DND-41 (cell line): ENCODE measurements at regions not wholly inside any gene's neighbourhood (a gene's known extent, or its start where the extent isn't known, plus 50 kb on each side); places are given as distances from the start of the nearest gene placed in this dataset.

Experiments
- ATAC-seq: fragments of 200-7000 bp; cut with Tn5 transposase; 3 replicates; pipeline ENCODE4 v1.9.1; 2021; ENCODE audit warnings: low read depth; ENCODE audit not compliant: insufficient read depth
- DNase-seq: peaks from one replicate; pipeline ENCODE4 v3.0.0-alpha.2; 2020
- H2AFZ ChIP-seq: 2 replicates; pipeline ENCODE4 v1.6.0; 2012; ENCODE audit warnings: low read depth, low read length
- H3K27ac ChIP-seq: 2 replicates; pipeline ENCODE4 v1.5.1; 2012; ENCODE audit warnings: low read length, inconsistent platforms
- H3K27me3 ChIP-seq: fragments of 200-600 bp; sonication (generic); 2 replicates; pipeline ENCODE4 v1.6.0; 2012; ENCODE audit warnings: low read length, mild to moderate bottlenecking, inconsistent platforms; ENCODE audit not compliant: insufficient read depth, poor library complexity
- H3K36me3 ChIP-seq: 2 replicates; pipeline ENCODE4 v1.5.1; 2012; ENCODE audit warnings: low read length, inconsistent platforms; ENCODE audit not compliant: insufficient read depth
- H3K4me1 ChIP-seq: 2 replicates; pipeline ENCODE4 v1.5.1; 2012; ENCODE audit warnings: mild to moderate bottlenecking, low read length; ENCODE audit not compliant: insufficient read depth
- H3K4me2 ChIP-seq: 2 replicates; pipeline ENCODE4 v1.6.0; 2012; ENCODE audit warnings: mild to moderate bottlenecking, moderate library complexity, low read length, inconsistent platforms; ENCODE audit not compliant: insufficient read depth
- H3K4me3 ChIP-seq, 2 experiments: fragments of 200-600 bp in 1 of 2; shearing (Covaris generic) in 1 of 2; 2 replicates each; pipeline ENCODE4 v1.5.1; 2012 to 2016; ENCODE audit warnings: inconsistent platforms in 2 of 2, low read length in 2 of 2, mild to moderate bottlenecking in 2 of 2, low read depth in 1 of 2, moderate library complexity in 1 of 2
- H3K79me2 ChIP-seq: 2 replicates; pipeline ENCODE4 v1.6.0; 2012; ENCODE audit warnings: low read length, inconsistent platforms; ENCODE audit not compliant: insufficient read depth
- H3K9ac ChIP-seq: 2 replicates; pipeline ENCODE4 v1.6.0; 2012; ENCODE audit warnings: low read depth, mild to moderate bottlenecking, inconsistent platforms, low read length, moderate library complexity
- H3K9me3 ChIP-seq: 2 replicates; pipeline ENCODE4 v1.5.1; 2012; ENCODE audit warnings: low read length, moderate library complexity, mild to moderate bottlenecking, inconsistent platforms; ENCODE audit not compliant: insufficient read depth, severe bottlenecking
- H4K20me1 ChIP-seq: 2 replicates; pipeline ENCODE4 v1.6.0; 2012; ENCODE audit warnings: low read length; ENCODE audit not compliant: insufficient read depth
- EZH2 ChIP-seq: IDR thresholded peaks from 3 replicates; pipeline ENCODE4 v1.6.1; 2012; ENCODE audit warnings: borderline replicate concordance, low read depth, mild to moderate bottlenecking, moderate library complexity, low read length, inconsistent platforms; ENCODE audit not compliant: severe bottlenecking
- TF ChIP-seq, protein P1 (sequence below): IDR thresholded peaks from 2 replicates; pipeline ENCODE4 v1.5.1; 2012; ENCODE audit warnings: borderline replicate concordance, low read length, moderate library complexity, mild to moderate bottlenecking; ENCODE audit not compliant: poor library complexity, severe bottlenecking; ENCODE audit errors: extremely low read depth

- H3K4me2 ChIP-seq, result no peak overlapping the region
- H3K9ac ChIP-seq, result no peak overlapping the region
- no peak overlapping the region for H3K27ac ChIP-seq
- H2AFZ ChIP-seq, result no peak overlapping the region
- no peaks in the 10 kb centered on the region for H3K4me1 ChIP-seq
- no peaks in the 10 kb centered on the region for H3K27me3 ChIP-seq
- H3K4me3 ChIP-seq, result no peak overlapping the region
- no peak for TF ChIP-seq EZH2
- TF ChIP-seq, protein P1, sequence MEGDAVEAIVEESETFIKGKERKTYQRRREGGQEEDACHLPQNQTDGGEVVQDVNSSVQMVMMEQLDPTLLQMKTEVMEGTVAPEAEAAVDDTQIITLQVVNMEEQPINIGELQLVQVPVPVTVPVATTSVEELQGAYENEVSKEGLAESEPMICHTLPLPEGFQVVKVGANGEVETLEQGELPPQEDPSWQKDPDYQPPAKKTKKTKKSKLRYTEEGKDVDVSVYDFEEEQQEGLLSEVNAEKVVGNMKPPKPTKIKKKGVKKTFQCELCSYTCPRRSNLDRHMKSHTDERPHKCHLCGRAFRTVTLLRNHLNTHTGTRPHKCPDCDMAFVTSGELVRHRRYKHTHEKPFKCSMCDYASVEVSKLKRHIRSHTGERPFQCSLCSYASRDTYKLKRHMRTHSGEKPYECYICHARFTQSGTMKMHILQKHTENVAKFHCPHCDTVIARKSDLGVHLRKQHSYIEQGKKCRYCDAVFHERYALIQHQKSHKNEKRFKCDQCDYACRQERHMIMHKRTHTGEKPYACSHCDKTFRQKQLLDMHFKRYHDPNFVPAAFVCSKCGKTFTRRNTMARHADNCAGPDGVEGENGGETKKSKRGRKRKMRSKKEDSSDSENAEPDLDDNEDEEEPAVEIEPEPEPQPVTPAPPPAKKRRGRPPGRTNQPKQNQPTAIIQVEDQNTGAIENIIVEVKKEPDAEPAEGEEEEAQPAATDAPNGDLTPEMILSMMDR, result no peak
- H4K20me1 ChIP-seq, result no peaks in the 10 kb centered on the region
- ATAC-seq (no peak), DNase-seq (no peak)
- H3K9me3 ChIP-seq, result no peaks in the 10 kb centered on the region
- no peaks in the 10 kb centered on the region for H3K36me3 ChIP-seq
- no peaks in the 10 kb centered on the region for H3K79me2 ChIP-seq
Measured at GRCh38 chr9:31290731-31291130, 1093.7 kb upstream of the ACO1 start.

GRCh38 chr9:31302620-31303418 is 1081.6 kb upstream of the ACO1 start:
- Histone ChIP-seq H3K36me3 (no peaks in the 10 kb centered on the region), H3K27me3 (no peaks in the 10 kb centered on the region), H3K4me2 (no peak overlapping the region), H4K20me1 (no peaks in the 10 kb centered on the region), H3K4me3 (no peak overlapping the region), H2AFZ (no peak overlapping the region), H3K4me1 (no peaks in the 10 kb centered on the region), H3K79me2 (no peaks in the 10 kb centered on the region), H3K27ac (no peak overlapping the region), H3K9me3 (no peaks in the 10 kb centered on the region), H3K9ac (no peak overlapping the region)
- DNase-seq, result no peak
- TF ChIP-seq, protein P1, result no peak
- no peak for TF ChIP-seq EZH2
- ATAC-seq, result no peak

DNA sequence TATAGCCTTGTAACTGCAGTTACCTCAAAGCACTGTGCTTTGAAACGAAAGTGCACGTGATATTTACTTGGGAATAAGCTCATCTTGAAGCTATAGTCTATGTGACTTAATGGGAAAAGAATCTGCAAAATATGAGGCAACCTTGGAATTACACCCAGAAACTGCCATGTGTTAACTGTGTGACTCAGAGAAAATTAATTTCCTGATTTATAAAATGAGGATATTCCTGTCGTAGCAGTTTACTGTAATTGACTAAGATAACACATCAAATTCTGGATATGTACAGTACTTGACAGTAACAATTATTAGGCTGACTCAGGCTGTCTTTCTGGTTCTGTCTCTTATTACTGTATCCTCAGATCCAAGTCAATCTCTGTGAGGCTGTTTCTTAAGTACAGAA is 1079.9 kb upstream of the ACO1 start:
- ATAC-seq (no peak), DNase-seq (no peak)
- Histone ChIP-seq H3K27me3 (no peaks in the 10 kb centered on the region), H3K79me2 (no peaks in the 10 kb centered on the region), H3K9ac (no peak overlapping the region), H3K4me3 (no peak overlapping the region), H4K20me1 (no peaks in the 10 kb centered on the region), H3K4me1 (no peaks in the 10 kb centered on the region), H3K36me3 (no peaks in the 10 kb centered on the region), H3K9me3 (no peaks in the 10 kb centered on the region), H3K27ac (no peak overlapping the region), H2AFZ (no peak overlapping the region), H3K4me2 (no peak overlapping the region)
- TF ChIP-seq EZH2, result no peak
- TF ChIP-seq, protein P1, result no peak

DNA sequence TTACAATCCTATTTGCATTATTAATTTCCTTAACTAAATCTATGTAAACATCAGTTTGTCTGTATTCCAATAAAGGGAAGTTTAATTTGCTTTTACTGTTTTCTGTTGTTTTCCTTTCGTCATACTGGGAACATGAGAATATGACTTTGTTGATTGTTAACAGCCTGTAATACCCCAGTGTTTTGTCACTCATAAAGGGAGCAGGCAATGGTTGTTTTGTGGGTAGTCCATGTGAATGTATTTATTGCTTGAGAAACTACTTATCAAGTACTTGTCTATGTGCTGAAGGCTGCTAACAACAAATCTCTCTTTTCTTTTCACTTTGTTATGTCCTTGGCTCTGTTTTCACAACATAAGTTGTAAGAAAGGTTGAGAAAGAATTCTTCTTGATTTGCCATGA is 1070.2 kb upstream of the ACO1 start:
- H3K4me1 ChIP-seq, result no peaks in the 10 kb centered on the region
- H3K9ac ChIP-seq, result no peak overlapping the region
- no peak overlapping the region for H2AFZ ChIP-seq
- no peak overlapping the region for H3K4me3 ChIP-seq
- no peaks in the 10 kb centered on the region for H4K20me1 ChIP-seq
- no peak overlapping the region for H3K27ac ChIP-seq
- no peak for TF ChIP-seq EZH2
- TF ChIP-seq, protein P1, result no peak
- ATAC-seq (no peak), DNase-seq (no peak)
- no peaks in the 10 kb centered on the region for H3K9me3 ChIP-seq
- no peaks in the 10 kb centered on the region for H3K79me2 ChIP-seq
- H3K27me3 ChIP-seq, result no peaks in the 10 kb centered on the region
- no peak overlapping the region for H3K4me2 ChIP-seq
- no peaks in the 10 kb centered on the region for H3K36me3 ChIP-seq
